ENCODE measurements at regions not wholly inside any gene's neighbourhood (a gene's known extent, or its start where the extent isn't known, plus 50 kb on each side); places are given as distances from the start of the nearest gene placed in this dataset.

DNA sequence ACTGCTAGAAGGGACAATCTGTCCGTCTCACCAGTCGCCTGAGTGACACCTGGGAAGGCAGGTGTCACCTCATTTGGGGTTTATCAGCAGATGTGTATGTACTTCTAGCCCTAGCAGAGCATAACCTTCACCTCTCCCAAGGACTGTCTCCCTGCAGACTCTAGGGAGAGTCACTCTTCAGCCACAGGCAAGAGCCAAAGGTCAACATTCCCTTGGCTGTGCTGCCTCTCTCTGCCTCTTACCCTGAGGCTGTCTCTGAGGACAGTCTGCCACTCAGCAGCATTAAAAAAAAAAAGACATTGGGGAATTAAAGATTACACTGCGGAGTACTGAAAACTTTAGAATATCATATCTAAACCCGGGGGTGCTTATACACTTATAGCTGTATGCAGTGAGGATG is 377.7 kb upstream of the FZD8 start:
- TF ChIP-seq, protein P1, sequence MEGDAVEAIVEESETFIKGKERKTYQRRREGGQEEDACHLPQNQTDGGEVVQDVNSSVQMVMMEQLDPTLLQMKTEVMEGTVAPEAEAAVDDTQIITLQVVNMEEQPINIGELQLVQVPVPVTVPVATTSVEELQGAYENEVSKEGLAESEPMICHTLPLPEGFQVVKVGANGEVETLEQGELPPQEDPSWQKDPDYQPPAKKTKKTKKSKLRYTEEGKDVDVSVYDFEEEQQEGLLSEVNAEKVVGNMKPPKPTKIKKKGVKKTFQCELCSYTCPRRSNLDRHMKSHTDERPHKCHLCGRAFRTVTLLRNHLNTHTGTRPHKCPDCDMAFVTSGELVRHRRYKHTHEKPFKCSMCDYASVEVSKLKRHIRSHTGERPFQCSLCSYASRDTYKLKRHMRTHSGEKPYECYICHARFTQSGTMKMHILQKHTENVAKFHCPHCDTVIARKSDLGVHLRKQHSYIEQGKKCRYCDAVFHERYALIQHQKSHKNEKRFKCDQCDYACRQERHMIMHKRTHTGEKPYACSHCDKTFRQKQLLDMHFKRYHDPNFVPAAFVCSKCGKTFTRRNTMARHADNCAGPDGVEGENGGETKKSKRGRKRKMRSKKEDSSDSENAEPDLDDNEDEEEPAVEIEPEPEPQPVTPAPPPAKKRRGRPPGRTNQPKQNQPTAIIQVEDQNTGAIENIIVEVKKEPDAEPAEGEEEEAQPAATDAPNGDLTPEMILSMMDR (IDR thresholded peaks at IDR 0.05; ENCODE audit: low read depth, low read length) = no peak
- no peak for TF ChIP-seq POLR2A (IDR thresholded peaks at IDR 0.05; ENCODE audit: extremely low read depth, insufficient read length)
